Esophagus muscularis mucosa (tissue), 3 donors: ENCODE measurements at regions not wholly inside any gene's neighbourhood (a gene's known extent, or its start where the extent isn't known, plus 50 kb on each side); places are given as distances from the start of the nearest gene placed in this dataset.

Experiments
- EP300 ChIP-seq: sonication (generic); formaldehyde crosslinking; IDR thresholded peaks from one replicate; pipeline ENCODE4 v1.6.1; 2017; ENCODE audit warnings: antibody characterized with exemption
- TF ChIP-seq, protein P1 (sequence below), 3 experiments: fragments of 200-600 bp in 2 of 3; fragments of 450-650 bp in 1 of 3; sonication (generic) in 2 of 3; IDR thresholded peaks; one replicate each; pipeline ENCODE4 v1.5.1; 2017 to 2019; ENCODE audit warnings: antibody characterized with exemption in 3 of 3, mild to moderate bottlenecking in 2 of 3, moderate library complexity in 1 of 3

DNA sequence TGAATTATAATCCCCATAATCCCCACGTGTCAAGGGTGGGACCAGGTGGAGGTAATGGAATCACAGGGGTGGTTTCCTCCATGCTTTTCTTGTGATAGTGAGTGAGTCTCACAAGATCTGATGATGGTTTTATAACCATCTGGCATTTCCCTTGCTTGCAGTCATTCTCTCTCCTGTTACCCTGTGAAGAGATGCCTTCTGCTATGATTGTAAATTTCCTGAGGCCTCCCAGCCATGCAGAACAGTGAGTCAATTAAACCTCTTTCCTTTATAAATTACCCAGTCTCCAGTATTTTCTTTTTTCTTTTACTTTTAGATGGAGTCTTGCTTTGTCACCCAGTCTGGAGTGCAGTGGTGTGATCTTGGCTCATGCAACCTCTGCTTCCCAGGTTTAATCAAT, 182.7 kb upstream of the SEMA6A start:
- TF ChIP-seq EP300 = no peak
- TF ChIP-seq, protein P1, sequence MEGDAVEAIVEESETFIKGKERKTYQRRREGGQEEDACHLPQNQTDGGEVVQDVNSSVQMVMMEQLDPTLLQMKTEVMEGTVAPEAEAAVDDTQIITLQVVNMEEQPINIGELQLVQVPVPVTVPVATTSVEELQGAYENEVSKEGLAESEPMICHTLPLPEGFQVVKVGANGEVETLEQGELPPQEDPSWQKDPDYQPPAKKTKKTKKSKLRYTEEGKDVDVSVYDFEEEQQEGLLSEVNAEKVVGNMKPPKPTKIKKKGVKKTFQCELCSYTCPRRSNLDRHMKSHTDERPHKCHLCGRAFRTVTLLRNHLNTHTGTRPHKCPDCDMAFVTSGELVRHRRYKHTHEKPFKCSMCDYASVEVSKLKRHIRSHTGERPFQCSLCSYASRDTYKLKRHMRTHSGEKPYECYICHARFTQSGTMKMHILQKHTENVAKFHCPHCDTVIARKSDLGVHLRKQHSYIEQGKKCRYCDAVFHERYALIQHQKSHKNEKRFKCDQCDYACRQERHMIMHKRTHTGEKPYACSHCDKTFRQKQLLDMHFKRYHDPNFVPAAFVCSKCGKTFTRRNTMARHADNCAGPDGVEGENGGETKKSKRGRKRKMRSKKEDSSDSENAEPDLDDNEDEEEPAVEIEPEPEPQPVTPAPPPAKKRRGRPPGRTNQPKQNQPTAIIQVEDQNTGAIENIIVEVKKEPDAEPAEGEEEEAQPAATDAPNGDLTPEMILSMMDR (IDR thresholded peaks at IDR 0.05) = no peak
